ENCODE measurements at regions not wholly inside any gene's neighbourhood (a gene's known extent, or its start where the extent isn't known, plus 50 kb on each side); places are given as distances from the start of the nearest gene placed in this dataset.
"Not testable (repeated sequence)": the region's sequence is repeated elsewhere in the genome, so short reads cannot be mapped to it uniquely, and the experiment has no call there.

DNA sequence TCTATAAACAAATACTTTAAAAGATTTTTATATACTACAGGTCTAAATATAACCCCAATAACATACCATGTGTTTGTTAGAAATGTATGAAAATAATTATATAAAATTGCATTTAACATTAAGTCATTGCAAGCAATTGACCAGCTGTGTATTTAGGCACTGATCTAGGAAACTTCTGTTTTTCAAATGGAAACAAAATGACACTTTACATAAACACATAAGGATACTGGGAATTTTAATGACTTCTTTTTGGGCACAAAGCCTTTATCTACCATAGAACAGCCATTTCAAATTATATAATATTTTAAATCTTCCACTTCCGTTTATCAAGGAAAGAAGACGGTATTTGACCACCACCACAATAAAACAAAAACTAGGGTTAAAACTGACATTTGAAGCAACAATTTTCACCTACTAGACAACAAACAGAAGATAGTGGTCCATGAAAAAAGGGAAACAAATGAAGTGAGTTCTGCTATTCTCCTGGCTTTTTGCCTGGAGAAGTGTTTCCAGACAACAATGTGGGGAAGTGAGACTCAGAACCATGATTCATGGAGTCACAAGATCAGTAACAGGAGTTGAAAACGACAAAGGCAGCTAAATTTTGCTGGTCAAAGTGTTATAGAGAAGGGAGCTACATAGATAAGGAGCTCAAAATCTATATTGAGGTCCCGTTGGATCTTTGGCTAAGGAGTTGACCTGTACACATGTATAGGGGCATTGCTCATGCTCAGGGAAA, 475.1 kb downstream of the TRHDE start:
- TF ChIP-seq, protein P1, sequence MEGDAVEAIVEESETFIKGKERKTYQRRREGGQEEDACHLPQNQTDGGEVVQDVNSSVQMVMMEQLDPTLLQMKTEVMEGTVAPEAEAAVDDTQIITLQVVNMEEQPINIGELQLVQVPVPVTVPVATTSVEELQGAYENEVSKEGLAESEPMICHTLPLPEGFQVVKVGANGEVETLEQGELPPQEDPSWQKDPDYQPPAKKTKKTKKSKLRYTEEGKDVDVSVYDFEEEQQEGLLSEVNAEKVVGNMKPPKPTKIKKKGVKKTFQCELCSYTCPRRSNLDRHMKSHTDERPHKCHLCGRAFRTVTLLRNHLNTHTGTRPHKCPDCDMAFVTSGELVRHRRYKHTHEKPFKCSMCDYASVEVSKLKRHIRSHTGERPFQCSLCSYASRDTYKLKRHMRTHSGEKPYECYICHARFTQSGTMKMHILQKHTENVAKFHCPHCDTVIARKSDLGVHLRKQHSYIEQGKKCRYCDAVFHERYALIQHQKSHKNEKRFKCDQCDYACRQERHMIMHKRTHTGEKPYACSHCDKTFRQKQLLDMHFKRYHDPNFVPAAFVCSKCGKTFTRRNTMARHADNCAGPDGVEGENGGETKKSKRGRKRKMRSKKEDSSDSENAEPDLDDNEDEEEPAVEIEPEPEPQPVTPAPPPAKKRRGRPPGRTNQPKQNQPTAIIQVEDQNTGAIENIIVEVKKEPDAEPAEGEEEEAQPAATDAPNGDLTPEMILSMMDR (IDR thresholded peaks at IDR 0.05), result no peak
- no peak for TF ChIP-seq ZFX (IDR thresholded peaks at IDR 0.05; ENCODE audit: borderline replicate concordance)

DNA sequence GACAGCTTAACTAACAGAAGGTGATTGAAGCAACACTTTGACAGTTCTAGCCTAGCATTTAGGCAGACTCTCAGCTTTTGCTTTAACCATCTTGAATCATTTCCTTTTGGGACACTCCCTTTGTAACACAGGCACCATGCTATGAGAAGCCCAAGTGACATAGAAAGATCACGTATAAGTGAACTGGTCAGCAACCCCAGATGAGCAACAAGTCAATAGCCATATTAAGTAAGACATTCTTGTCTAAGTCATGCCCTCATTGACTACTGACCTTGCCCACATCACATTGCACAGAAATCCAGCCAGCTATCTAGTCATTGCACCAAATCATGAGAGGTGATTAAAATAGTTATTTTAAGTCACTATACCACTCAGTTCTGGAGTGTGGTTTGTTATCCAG, 476.8 kb downstream of the TRHDE start:
- TF ChIP-seq, protein P1 (IDR thresholded peaks at IDR 0.05), result no peak
- no peak for TF ChIP-seq ZFX (IDR thresholded peaks at IDR 0.05; ENCODE audit: borderline replicate concordance)
- H3K27ac ChIP-seq, result no peak overlapping the region

More for the DNA sequence above, 475.1 kb downstream of the TRHDE start:
- no peak overlapping the region for H3K27ac ChIP-seq

DNA sequence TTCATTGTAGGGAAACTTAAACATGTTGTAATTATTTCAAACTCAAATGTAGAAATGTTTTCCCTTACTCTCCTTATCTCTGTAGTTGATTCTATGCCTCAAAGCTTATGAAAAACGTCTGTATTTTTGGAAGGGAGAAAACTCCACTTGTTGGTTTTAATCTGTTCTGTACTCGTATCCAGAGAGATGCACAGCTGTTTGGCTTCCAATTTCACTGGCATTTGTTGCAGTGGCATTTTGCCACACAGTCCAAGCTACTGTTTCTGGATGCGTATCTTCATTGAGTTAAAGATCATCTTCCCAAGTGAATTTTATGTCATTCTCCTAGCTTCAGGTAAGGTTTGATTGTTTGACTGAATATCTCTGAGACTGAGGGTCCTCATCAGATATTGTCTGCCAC, 481.4 kb downstream of the TRHDE start:
- no peak for TF ChIP-seq ZFX (IDR thresholded peaks at IDR 0.05; ENCODE audit: borderline replicate concordance)
- TF ChIP-seq, protein P1 (IDR thresholded peaks at IDR 0.05), result no peak

DNA sequence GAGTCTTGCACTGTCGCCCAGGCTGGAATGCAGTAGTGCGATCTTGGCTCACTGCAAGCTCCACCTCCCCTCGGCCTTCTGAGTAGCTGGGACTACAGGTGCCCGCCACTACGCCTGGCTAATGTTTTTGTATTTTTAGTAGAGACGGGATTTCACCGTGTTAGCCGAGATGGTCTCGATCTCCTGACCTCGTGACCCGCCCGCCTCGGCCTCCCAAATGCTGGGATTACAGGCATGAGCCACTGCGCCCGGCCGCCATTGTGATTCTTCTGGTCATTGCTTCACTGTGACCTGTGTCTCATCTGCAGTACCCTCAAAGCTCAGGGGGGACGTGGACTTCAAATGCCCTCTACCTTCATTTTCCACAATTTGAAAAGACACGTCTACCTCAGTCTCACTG, 481.9 kb downstream of the TRHDE start:
- not testable (repeated sequence) for H3K27ac ChIP-seq

More for the DNA sequence above, 481.4 kb downstream of the TRHDE start:
- H3K27ac ChIP-seq, result no peak overlapping the region

DNA sequence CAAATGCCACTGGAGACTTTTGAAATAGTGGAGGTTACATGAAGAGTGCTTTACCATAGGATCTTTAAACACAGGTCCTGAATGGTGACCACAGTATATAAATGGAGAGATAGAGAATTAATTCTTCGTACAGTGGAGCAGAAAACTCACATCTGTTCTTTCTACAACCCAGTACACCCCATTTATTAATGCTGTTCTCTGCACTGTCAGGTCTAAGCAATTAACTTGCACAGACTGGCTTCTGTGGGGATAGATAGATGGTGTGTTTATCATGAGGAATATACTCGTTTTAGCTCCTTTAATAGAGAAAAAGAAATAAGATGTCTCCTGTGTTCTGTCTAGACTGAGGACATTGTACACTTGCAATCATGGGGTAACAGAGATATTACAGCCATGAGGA, 494.3 kb downstream of the TRHDE start:
- no peak for TF ChIP-seq ZFX (IDR thresholded peaks at IDR 0.05; ENCODE audit: borderline replicate concordance)
- TF ChIP-seq, protein P1 (IDR thresholded peaks at IDR 0.05), result no peak
- no peak overlapping the region for H3K27ac ChIP-seq

DNA sequence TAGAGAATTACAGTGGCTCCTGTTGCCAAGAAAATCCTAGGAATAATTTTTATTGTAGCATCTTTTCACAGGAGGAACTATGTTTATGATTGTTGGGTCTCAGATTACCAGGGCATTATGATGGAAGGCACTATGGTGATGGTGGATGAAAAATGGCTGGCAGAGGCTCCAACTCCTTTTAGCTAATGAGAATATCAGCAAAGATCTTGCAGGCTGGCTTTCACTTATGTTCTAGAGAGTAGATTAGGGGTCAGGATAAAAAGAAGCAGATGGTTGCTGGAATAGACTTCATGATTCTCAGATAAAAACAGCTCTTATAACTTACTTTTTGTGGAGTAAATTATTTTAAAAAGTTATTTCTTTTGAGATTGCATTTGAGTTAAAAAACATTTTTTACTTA, 501.9 kb downstream of the TRHDE start:
- no peak for TF ChIP-seq ZFX (IDR thresholded peaks at IDR 0.05; ENCODE audit: borderline replicate concordance)
- TF ChIP-seq, protein P1 (IDR thresholded peaks at IDR 0.05), result no peak
- no peak overlapping the region for H3K27ac ChIP-seq

DNA sequence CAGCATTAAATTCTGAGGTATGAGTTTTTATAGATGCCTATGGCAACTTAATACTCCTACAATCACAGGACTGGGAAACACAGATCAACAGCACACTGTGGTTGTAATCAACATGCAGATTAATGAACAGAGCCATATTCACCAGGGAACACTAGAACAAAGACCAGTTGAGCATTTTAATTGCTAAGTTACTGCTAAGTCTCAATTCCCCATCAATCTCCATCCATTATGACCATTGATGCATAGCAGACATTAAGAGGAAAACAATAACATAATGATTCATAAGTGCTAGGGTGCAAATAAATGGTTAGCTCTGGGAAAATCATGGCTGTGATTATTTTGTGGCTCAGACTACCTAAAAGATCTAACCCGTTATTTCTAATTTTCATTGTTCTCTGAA, 505.6 kb downstream of the TRHDE start:
- TF ChIP-seq, protein P1 (IDR thresholded peaks at IDR 0.05), result no peak
- TF ChIP-seq ZFX (IDR thresholded peaks at IDR 0.05; ENCODE audit: borderline replicate concordance), result no peak
- H3K27ac ChIP-seq, result no peak overlapping the region

DNA sequence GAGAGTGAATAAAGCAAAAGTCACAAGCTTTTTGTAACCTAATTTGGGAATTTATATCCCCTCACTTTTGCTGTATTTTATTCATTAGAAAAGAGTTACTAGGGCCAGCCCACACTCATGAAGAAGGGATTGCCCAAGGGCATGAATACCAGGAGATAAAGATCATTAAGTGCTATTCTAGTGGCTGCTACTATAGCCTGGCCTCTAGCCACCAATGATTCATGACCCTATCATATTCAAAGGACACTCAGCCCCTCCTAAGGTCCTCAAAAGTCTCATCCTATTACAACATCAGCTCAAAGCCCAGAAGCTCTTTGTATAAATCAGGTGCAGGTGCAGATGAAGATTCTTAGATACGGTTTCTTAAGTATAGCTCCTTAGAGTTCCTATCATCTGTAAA, 518.1 kb downstream of the TRHDE start:
- no peak overlapping the region for H3K27ac ChIP-seq
- TF ChIP-seq, protein P1 (IDR thresholded peaks at IDR 0.05), result no peak
- TF ChIP-seq ZFX (IDR thresholded peaks at IDR 0.05; ENCODE audit: borderline replicate concordance), result no peak
